GM12892 (cell line): ENCODE measurements at regions not wholly inside any gene's neighbourhood (a gene's known extent, or its start where the extent isn't known, plus 50 kb on each side); places are given as distances from the start of the nearest gene placed in this dataset.

Experiments
- POLR2A ChIP-seq: IDR thresholded peaks from 2 replicates; pipeline ENCODE4 v1.6.1; 2011; ENCODE audit warnings: low read depth, low read length, control low read depth
- POLR2AphosphoS5 ChIP-seq: IDR thresholded peaks from 2 replicates; pipeline ENCODE4 v1.6.1; 2011; ENCODE audit warnings: low read depth, low read length, control low read depth
- TAF1 ChIP-seq: IDR thresholded peaks from 2 replicates; pipeline ENCODE4 v1.6.1; 2011; ENCODE audit warnings: low read depth, mild to moderate bottlenecking, control low read depth, low read length, borderline replicate concordance

GRCh38 chr4:130424211-130424610, 1328.3 kb downstream of the C4orf33 start:
- TF ChIP-seq POLR2A (no peak), POLR2AphosphoS5 (no peak), TAF1 (no peak)
